Stimulated activated CD8-positive, alpha-beta memory T cell treated with anti-CD3 and anti-CD28 coated beads, Interleukin-12 subunit alpha, Interleukin-12 subunit beta, amount 100 ng/mL, for 24 hours (primary cell): ENCODE measurements at regions not wholly inside any gene's neighbourhood (a gene's known extent, or its start where the extent isn't known, plus 50 kb on each side); places are given as distances from the start of the nearest gene placed in this dataset.

Experiments
- DNase-seq: peaks from one replicate; pipeline ENCODE4 v3.0.0-alpha.2; 2020; ENCODE audit errors: extremely low read depth

- no peak for DNase-seq
These were observed 49.7 kb downstream of the GLI2 start for GRCh38 chr2:120785228-120785966.

GRCh38 chr2:120786038-120786960, 50.6 kb downstream of the GLI2 start:
- no peak for DNase-seq

GRCh38 chr2:120787111-120787821, 51.6 kb downstream of the GLI2 start:
- no peak for DNase-seq

- DNase-seq, result no peak
These were observed 52.4 kb downstream of the GLI2 start for GRCh38 chr2:120787822-120788700.

GRCh38 chr2:120791243-120791961, 55.7 kb downstream of the GLI2 start:
- no peak for DNase-seq

- DNase-seq, result no peak
These were observed 56.3 kb downstream of the GLI2 start for GRCh38 chr2:120791962-120792297.

- DNase-seq, result no peak
These were observed 58.2 kb downstream of the GLI2 start for GRCh38 chr2:120793682-120794403.

GRCh38 chr2:120794716-120795115, 59.0 kb downstream of the GLI2 start:
- no peak for DNase-seq

- no peak for DNase-seq
These were observed 60.4 kb downstream of the GLI2 start for GRCh38 chr2:120796094-120796493.

- no peak for DNase-seq
These were observed 62.0 kb downstream of the GLI2 start for GRCh38 chr2:120797421-120798221.

- DNase-seq, result no peak
These were observed 63.0 kb downstream of the GLI2 start for GRCh38 chr2:120798567-120799247.

GRCh38 chr2:120802158-120802557, 66.5 kb downstream of the GLI2 start:
- no peak for DNase-seq

GRCh38 chr2:120802867-120803484, 67.3 kb downstream of the GLI2 start:
- no peak for DNase-seq

- no peak for DNase-seq
These were observed 68.2 kb downstream of the GLI2 start for GRCh38 chr2:120803764-120804335.

- DNase-seq, result no peak
These were observed 68.8 kb downstream of the GLI2 start for GRCh38 chr2:120804459-120804858.

- no peak for DNase-seq
These were observed 69.3 kb downstream of the GLI2 start for GRCh38 chr2:120805011-120805410.

GRCh38 chr2:120805602-120806001, 69.9 kb downstream of the GLI2 start:
- no peak for DNase-seq

- no peak for DNase-seq
These were observed 72.1 kb downstream of the GLI2 start for GRCh38 chr2:120807751-120808150.
